A673 (cell line): ENCODE measurements at regions not wholly inside any gene's neighbourhood (a gene's known extent, or its start where the extent isn't known, plus 50 kb on each side); places are given as distances from the start of the nearest gene placed in this dataset.

ENCODE experiments used
- BruUV-seq: library from RNA; stranded (reverse); fragments of 400-500 nt; replicated peaks from 2 replicates; lab custom pipeline; 2021; lab: Mats Ljungman, UMichigan
- CTCF ChIA-PET: fragments of 300-600 bp; sonication (Branson Sonifier 250); formaldehyde crosslinking; loops from one replicate; lab custom pipeline; 2022; ENCODE audit warnings: antibody characterized with exemption; lab: Charles Lee
- POLR2A ChIA-PET: fragments of 300-600 bp; sonication (Branson Sonifier 250); formaldehyde crosslinking; loops from one replicate; lab custom pipeline; 2022; ENCODE audit warnings: antibody characterized with exemption; ENCODE audit not compliant: low non-redundant PET; lab: Charles Lee
- DNase-seq: peaks from one replicate; pipeline ENCODE4 v3.0.0-alpha.2; 2015; ENCODE audit warnings: low spot score
- H3K27ac ChIP-seq: fragments of 200-600 bp; sonication (generic); 2 replicates; pipeline ENCODE4 v1.5.1; 2016; ENCODE audit warnings: mixed run types, low read depth, mild to moderate bottlenecking, mixed read lengths, antibody characterized with exemption, low read length; ENCODE audit not compliant: poor library complexity, severe bottlenecking
- H3K27me3 ChIP-seq: fragments of 200-600 bp; sonication (generic); replicated peaks from 2 replicates; pipeline ENCODE4 v1.6.1; 2017; ENCODE audit warnings: mixed run types, low read depth, mild to moderate bottlenecking, mixed read lengths, antibody characterized with exemption, low read length; ENCODE audit not compliant: insufficient read depth, poor library complexity
- H3K36me3 ChIP-seq: fragments of 200-600 bp; sonication (generic); 2 replicates; pipeline ENCODE4 v1.6.1; 2016; ENCODE audit warnings: mixed run types, mild to moderate bottlenecking, mixed read lengths, antibody characterized with exemption, low read length; ENCODE audit not compliant: insufficient read depth, poor library complexity, severe bottlenecking
- H3K4me1 ChIP-seq: fragments of 200-600 bp; sonication (generic); 2 replicates; pipeline ENCODE4 v1.6.1; 2017; ENCODE audit warnings: mixed run types, mild to moderate bottlenecking, mixed read lengths, antibody characterized with exemption, low read length; ENCODE audit not compliant: insufficient read depth, poor library complexity, severe bottlenecking
- H3K4me3 ChIP-seq: fragments of 200-600 bp; sonication (generic); 2 replicates; pipeline ENCODE4 v1.5.1; 2016; ENCODE audit warnings: low read depth, mixed run types, mild to moderate bottlenecking, mixed read lengths, low read length; ENCODE audit not compliant: poor library complexity, severe bottlenecking
- H3K9me3 ChIP-seq: fragments of 200-600 bp; sonication (generic); 2 replicates; pipeline ENCODE4 v1.6.1; 2016; ENCODE audit warnings: mixed run types, low read depth, mild to moderate bottlenecking, mixed read lengths, antibody characterized with exemption, low read length; ENCODE audit not compliant: poor library complexity, severe bottlenecking
- EZH2 ChIP-seq: fragments of 200-600 bp; sonication (generic); IDR thresholded peaks from 2 replicates; pipeline ENCODE4 v1.6.1; 2017; ENCODE audit warnings: borderline replicate concordance, low read depth, mild to moderate bottlenecking, mixed read lengths, antibody characterized with exemption, low read length; ENCODE audit not compliant: poor library complexity, severe bottlenecking
- intact Hi-C: fragments of 100-400 bp; cut with micrococcal nuclease; formaldehyde crosslinking; loops from one replicate; pipeline ENCODE4 v1.10.0; 2022; ENCODE audit not compliant: unreplicated experiment
- TF ChIP-seq, protein P1 (sequence below): fragments of 300-800, 200-600 bp; sonication (generic); conservative IDR thresholded peaks from 2 replicates; pipeline ENCODE4 v1.5.1; 2017; ENCODE audit warnings: low read depth, mild to moderate bottlenecking, antibody characterized with exemption, low read length, moderate library complexity, mixed read lengths

DNA sequence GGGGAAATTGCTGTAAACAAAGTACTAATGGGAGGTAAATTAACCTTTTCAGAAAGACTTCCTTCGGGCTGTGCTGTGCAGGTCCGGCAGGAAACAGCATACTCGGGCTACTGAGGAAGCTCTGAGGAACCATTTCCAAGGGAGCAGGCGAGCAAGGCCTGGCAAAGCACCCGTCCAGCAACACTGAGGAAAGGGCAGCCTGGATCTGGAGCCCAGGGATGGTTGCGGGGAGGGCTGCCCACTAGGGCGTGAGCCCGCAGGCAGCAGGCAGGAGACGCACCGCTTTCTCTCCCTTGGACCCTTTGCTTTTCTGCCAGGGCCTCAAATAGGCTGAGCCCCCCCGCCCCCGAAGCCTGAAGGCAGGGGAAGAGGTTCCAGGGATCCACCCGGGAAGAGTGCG lies 89.5 kb downstream of the SOX11 start:
- DNase-seq: no peak
- ChIA-PET CTCF (no interaction called here), POLR2A (no interaction called here)

DNA sequence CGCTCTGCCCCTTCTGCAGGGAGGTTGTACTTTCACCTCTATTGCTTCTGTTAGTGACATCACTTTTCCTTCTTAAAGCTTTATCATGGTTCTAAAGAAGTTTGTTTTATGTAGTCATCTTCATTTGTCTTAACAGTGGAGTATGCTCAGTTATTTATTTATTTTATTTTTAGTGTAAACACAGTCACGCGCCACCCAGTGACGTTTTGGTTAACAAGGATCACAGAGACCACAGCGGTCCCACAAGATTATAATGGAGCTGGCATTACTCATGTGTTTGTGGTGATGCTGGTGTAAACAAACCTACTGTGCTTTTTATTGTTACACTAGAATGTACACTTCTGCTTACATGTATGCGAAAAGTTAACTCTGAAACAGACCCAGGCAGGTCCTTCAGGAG lies 89.9 kb downstream of the SOX11 start:
- POLR2A ChIA-PET: no interaction called here
- Histone ChIP-seq H3K4me3 (no peak overlapping the region), H3K9me3 (peaks cover 5% of the 10 kb centered on the region), H3K4me1 (no peaks in the 10 kb centered on the region), H3K27me3 (no peaks in the 10 kb centered on the region), H3K27ac (no peak overlapping the region), H3K36me3 (no peaks in the 10 kb centered on the region)
- BruUV-seq: no TSS peak
- no peak for DNase-seq
- intact Hi-C loops: no loop called here
- no peak for TF ChIP-seq EZH2
- TF ChIP-seq, protein P1, sequence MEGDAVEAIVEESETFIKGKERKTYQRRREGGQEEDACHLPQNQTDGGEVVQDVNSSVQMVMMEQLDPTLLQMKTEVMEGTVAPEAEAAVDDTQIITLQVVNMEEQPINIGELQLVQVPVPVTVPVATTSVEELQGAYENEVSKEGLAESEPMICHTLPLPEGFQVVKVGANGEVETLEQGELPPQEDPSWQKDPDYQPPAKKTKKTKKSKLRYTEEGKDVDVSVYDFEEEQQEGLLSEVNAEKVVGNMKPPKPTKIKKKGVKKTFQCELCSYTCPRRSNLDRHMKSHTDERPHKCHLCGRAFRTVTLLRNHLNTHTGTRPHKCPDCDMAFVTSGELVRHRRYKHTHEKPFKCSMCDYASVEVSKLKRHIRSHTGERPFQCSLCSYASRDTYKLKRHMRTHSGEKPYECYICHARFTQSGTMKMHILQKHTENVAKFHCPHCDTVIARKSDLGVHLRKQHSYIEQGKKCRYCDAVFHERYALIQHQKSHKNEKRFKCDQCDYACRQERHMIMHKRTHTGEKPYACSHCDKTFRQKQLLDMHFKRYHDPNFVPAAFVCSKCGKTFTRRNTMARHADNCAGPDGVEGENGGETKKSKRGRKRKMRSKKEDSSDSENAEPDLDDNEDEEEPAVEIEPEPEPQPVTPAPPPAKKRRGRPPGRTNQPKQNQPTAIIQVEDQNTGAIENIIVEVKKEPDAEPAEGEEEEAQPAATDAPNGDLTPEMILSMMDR: no peak
- CTCF ChIA-PET: no interaction called here

More for the DNA sequence above, 89.5 kb downstream of the SOX11 start:
- H3K27ac ChIP-seq: no peak overlapping the region
- peaks cover under 1% of the 10 kb centered on the region for H3K9me3 ChIP-seq
- TF ChIP-seq, protein P1: no peak
- TF ChIP-seq EZH2: no peak
- no peak overlapping the region for H3K4me3 ChIP-seq
- no peaks in the 10 kb centered on the region for H3K4me1 ChIP-seq
- H3K36me3 ChIP-seq: no peaks in the 10 kb centered on the region
- H3K27me3 ChIP-seq: no peaks in the 10 kb centered on the region
- intact Hi-C loops: no loop called here
- BruUV-seq: no TSS peak

DNA sequence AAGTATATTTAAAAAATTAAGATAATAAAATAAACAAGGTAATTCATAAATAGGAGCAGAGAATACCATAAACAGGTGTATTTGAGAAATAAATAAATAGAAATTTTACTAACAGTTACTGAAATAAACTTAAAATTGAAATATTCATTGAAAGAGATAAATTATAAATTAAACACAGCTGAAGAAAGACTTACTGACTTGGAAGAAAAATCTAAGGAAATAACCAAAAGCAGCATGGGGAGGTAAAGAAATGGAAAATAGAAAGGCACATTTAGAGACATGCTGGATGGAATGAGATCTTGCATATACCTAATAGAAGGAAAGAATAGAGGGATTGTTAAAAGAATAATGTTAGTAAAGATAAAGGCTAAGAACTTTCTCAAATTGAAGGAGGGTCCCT lies 96.3 kb downstream of the SOX11 start:
- CTCF ChIA-PET: no interaction called here
- Histone ChIP-seq H3K27me3 (no peaks in the 10 kb centered on the region), H3K36me3 (no peaks in the 10 kb centered on the region), H3K27ac (no peak overlapping the region), H3K4me3 (no peak overlapping the region), H3K9me3 (peaks cover 5% of the 10 kb centered on the region), H3K4me1 (no peaks in the 10 kb centered on the region)
- DNase-seq: no peak
- POLR2A ChIA-PET: no interaction called here
- intact Hi-C loops: no loop called here
- TF ChIP-seq, protein P1: no peak
- TF ChIP-seq EZH2: no peak
- no TSS peak for BruUV-seq
